Upper lobe of right lung (tissue), 1 donor: ENCODE measurements at regions not wholly inside any gene's neighbourhood (a gene's known extent, or its start where the extent isn't known, plus 50 kb on each side); places are given as distances from the start of the nearest gene placed in this dataset.
"Not testable (repeated sequence)": the region's sequence is repeated elsewhere in the genome, so short reads cannot be mapped to it uniquely, and the experiment has no call there.

ENCODE experiments used
- ATAC-seq: fragments of 200-7000 bp; cut with Tn5 transposase; one replicate; pipeline ENCODE4 v1.9.1; 2020; ENCODE audit warnings: mild to moderate bottlenecking, moderate library complexity
- DNase-seq: peaks from one replicate; pipeline ENCODE4 v3.0.0-alpha.2; 2020
- H3K27ac ChIP-seq: fragments of 200-600 bp; one replicate; pipeline ENCODE4 v1.8.0; 2022
- H3K27me3 ChIP-seq: fragments of 200-600 bp; one replicate; pipeline ENCODE4 v1.8.0; 2022; ENCODE audit warnings: mild to moderate bottlenecking
- H3K36me3 ChIP-seq: fragments of 200-600 bp; one replicate; pipeline ENCODE4 v1.8.0; 2022
- H3K4me1 ChIP-seq: fragments of 200-600 bp; one replicate; pipeline ENCODE4 v1.8.0; 2022
- H3K4me3 ChIP-seq: fragments of 200-600 bp; one replicate; pipeline ENCODE4 v1.8.0; 2022; ENCODE audit warnings: mild to moderate bottlenecking
- H3K9me3 ChIP-seq: fragments of 200-600 bp; one replicate; pipeline ENCODE4 v1.8.0; 2022
- CTCF ChIP-seq: fragments of 200-600 bp; IDR thresholded peaks from one replicate; pipeline ENCODE4 v1.8.0; 2022; ENCODE audit warnings: antibody characterized with exemption
- intact Hi-C: fragments of 100-400 bp; cut with DNase I; formaldehyde crosslinking; loops from one replicate; pipeline ENCODE4 v1.11.0; 2022
- donor health status: DM: no; HTN: yes; CAD: no; lungs with severe emphysema.

- Histone ChIP-seq H3K9me3 (no peaks in the 10 kb centered on the region), H3K4me1 (no peaks in the 10 kb centered on the region), H3K27ac (no peak overlapping the region), H3K4me3 (no peak overlapping the region), H3K36me3 (no peaks in the 10 kb centered on the region), H3K27me3 (no peaks in the 10 kb centered on the region)
- ATAC-seq = no peak
- intact Hi-C loops = no loop called here
- TF ChIP-seq CTCF = no peak
- no peak for DNase-seq
Measured at GRCh38 chr4:101630319-101630986, 160.1 kb upstream of the BANK1 start.

DNA sequence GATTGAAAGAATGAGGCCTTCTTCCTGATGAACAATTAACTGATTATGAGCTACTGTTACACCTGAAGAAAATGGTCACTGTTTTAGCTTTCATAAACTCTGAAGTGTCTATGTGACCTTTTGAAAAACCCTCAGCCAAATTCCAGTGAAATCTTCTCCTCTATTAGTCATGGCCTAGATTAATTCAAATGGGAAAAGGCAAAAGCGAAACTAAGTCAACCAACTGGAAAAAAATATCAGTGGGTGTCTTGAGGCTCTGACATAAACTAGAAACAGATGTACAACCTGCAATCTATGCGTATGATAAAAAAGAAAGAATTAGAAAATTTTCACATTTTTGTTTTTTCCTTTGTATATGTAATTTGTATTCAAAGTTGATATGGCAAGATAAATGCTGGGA is 169.4 kb upstream of the BANK1 start:
- Histone ChIP-seq H3K27me3 (no peaks in the 10 kb centered on the region), H3K9me3 (no peaks in the 10 kb centered on the region), H3K27ac (no peak overlapping the region), H3K4me1 (no peaks in the 10 kb centered on the region), H3K4me3 (no peak overlapping the region), H3K36me3 (no peaks in the 10 kb centered on the region)
- intact Hi-C loops = no loop called here
- no peak for ATAC-seq
- DNase-seq = no peak
- no peak for TF ChIP-seq CTCF

- Histone ChIP-seq H3K4me1 (no peaks in the 10 kb centered on the region), H3K4me3 (no peak overlapping the region), H3K9me3 (no peaks in the 10 kb centered on the region), H3K27ac (no peak overlapping the region), H3K36me3 (no peaks in the 10 kb centered on the region), H3K27me3 (no peaks in the 10 kb centered on the region)
- no peak for DNase-seq
- intact Hi-C loops = no loop called here
- TF ChIP-seq CTCF = no peak
- ATAC-seq = no peak
Measured at GRCh38 chr4:101615652-101616051, 174.9 kb upstream of the BANK1 start.

GRCh38 chr4:101606989-101607388 is 183.5 kb upstream of the BANK1 start:
- H3K9me3 ChIP-seq, H3K36me3 ChIP-seq, H3K27ac ChIP-seq, intact Hi-C loops, ATAC-seq, H3K4me1 ChIP-seq, H3K27me3 ChIP-seq, H3K4me3 ChIP-seq, DNase-seq: not testable (repeated sequence)

DNA sequence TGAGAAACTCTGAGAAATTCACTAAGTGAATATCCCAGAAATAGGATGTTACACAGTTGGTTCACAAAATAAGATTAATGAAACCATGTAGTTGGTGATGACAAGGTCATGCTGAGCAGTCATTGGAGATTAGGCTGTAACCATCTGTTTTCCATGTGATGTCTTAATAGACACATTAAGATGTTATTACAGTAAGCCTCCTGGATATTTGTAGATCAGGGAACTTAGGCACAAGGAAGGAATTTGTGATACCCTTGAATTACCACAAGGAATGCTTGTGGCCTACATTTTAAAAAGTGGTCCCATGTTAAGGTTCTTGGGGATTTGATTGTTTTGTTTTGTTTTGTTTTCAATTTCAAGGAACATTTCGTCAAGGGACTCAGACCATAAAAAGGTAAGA is 185.6 kb upstream of the BANK1 start:
- Histone ChIP-seq H3K9me3 (no peaks in the 10 kb centered on the region), H3K4me3 (no peak overlapping the region), H3K27me3 (no peaks in the 10 kb centered on the region), H3K4me1 (no peaks in the 10 kb centered on the region), H3K27ac (no peak overlapping the region), H3K36me3 (no peaks in the 10 kb centered on the region)
- ATAC-seq (no peak), DNase-seq (no peak)
- intact Hi-C loops = no loop called here
- no peak for TF ChIP-seq CTCF

DNA sequence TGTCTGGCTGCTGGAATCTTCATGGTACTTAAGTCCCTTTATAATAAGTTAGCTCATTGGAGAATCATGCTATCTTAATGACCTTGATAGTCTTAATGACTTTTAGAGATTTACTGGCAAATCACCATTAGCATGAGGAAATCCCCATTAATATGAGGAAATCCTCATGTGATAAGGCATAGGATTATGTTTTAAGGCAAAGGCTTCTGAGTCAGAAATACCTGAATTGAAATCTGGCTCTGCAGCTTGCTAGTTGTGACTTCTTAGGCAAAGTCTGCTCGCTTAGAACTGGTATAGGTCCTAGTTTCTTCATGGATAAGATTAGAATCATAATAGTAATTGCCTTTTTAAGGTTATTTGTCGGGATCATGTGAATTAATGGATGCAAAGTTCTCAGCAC is 190.2 kb upstream of the BANK1 start:
- DNase-seq = no peak
- ATAC-seq = no peak
- no peak overlapping the region for H3K4me3 ChIP-seq
- no peaks in the 10 kb centered on the region for H3K4me1 ChIP-seq
- no peak overlapping the region for H3K27ac ChIP-seq
- TF ChIP-seq CTCF = no peak
- H3K36me3 ChIP-seq = no peaks in the 10 kb centered on the region
- intact Hi-C loops = no loop called here
- no peaks in the 10 kb centered on the region for H3K27me3 ChIP-seq
- H3K9me3 ChIP-seq = no peaks in the 10 kb centered on the region
